ENCODE measurements at regions not wholly inside any gene's neighbourhood (a gene's known extent, or its start where the extent isn't known, plus 50 kb on each side); places are given as distances from the start of the nearest gene placed in this dataset.

- ChIA-PET CTCF (no interaction called here), POLR2A (no interaction called here)
- H3K4me3 ChIP-seq (ENCODE audit: low read depth, low read length) = no peak overlapping the region
- TF ChIP-seq CTCF (IDR thresholded peaks at IDR 0.05; ENCODE audit: insufficient read depth, low read length, missing control alignments) = no peak
- DNase-seq (ENCODE audit: low read depth, low spot score) = no peak
Measured at GRCh38 chr1:209213989-209214388, 369.5 kb upstream of the CAMK1G start.

GRCh38 chr1:209215826-209216225 lies 367.7 kb upstream of the CAMK1G start:
- CTCF ChIA-PET = interaction anchor here (2.0 to 2.9 kb wide), 3 partner anchors 9 to 33 kb away, joined by 5 to 19 read pairs (median 9); no protein-coding TSS in a partner anchor
- H3K4me3 ChIP-seq (ENCODE audit: low read depth, low read length) = no peak overlapping the region
- no peak for TF ChIP-seq CTCF (IDR thresholded peaks at IDR 0.05; ENCODE audit: insufficient read depth, low read length, missing control alignments)
- DNase-seq (ENCODE audit: low read depth, low spot score) = no peak
- POLR2A ChIA-PET = no interaction called here

GRCh38 chr1:209218113-209218512 lies 365.4 kb upstream of the CAMK1G start:
- no peak for DNase-seq (ENCODE audit: low read depth, low spot score)
- TF ChIP-seq CTCF (IDR thresholded peaks at IDR 0.05; ENCODE audit: insufficient read depth, low read length, missing control alignments) = no peak
- H3K4me3 ChIP-seq (ENCODE audit: low read depth, low read length) = no peak overlapping the region
- CTCF ChIA-PET = interaction anchor here (1.5 to 2.9 kb wide), 2 partner anchors 11 to 15 kb away, joined by 6 to 19 read pairs; no protein-coding TSS in a partner anchor
- POLR2A ChIA-PET = no interaction called here

GRCh38 chr1:209218981-209219380 lies 364.5 kb upstream of the CAMK1G start:
- DNase-seq (ENCODE audit: low read depth, low spot score) = no peak
- H3K4me3 ChIP-seq (ENCODE audit: low read depth, low read length) = no peak overlapping the region
- TF ChIP-seq CTCF (IDR thresholded peaks at IDR 0.05; ENCODE audit: insufficient read depth, low read length, missing control alignments) = no peak
- ChIA-PET POLR2A (no interaction called here), CTCF (interaction anchor here (1.4 kb wide), 1 partner anchor 11 kb away, joined by 3 read pairs; no protein-coding TSS in a partner anchor)

- CTCF ChIA-PET = interaction anchor here (0.7 to 1.4 kb wide), 3 partner anchors 10 to 28 kb away, joined by 3 to 4 read pairs (median 3); no protein-coding TSS in a partner anchor
- TF ChIP-seq CTCF (IDR thresholded peaks at IDR 0.05; ENCODE audit: insufficient read depth, low read length, missing control alignments) = no peak
- POLR2A ChIA-PET = no interaction called here
Measured at GRCh38 chr1:209219791-209220524, 363.6 kb upstream of the CAMK1G start.

GRCh38 chr1:209222826-209223225 lies 360.7 kb upstream of the CAMK1G start:
- DNase-seq (ENCODE audit: low read depth, low spot score) = no peak
- H3K4me3 ChIP-seq (ENCODE audit: low read depth, low read length) = no peak overlapping the region
- no peak for TF ChIP-seq CTCF (IDR thresholded peaks at IDR 0.05; ENCODE audit: insufficient read depth, low read length, missing control alignments)
- CTCF ChIA-PET = interaction anchor here (1.3 kb wide), 2 partner anchors 15 to 24 kb away, joined by 3 to 4 read pairs; no protein-coding TSS in a partner anchor
- POLR2A ChIA-PET = no interaction called here

More at GRCh38 chr1:209219791-209220524, 363.6 kb upstream of the CAMK1G start:
- no peak for DNase-seq (ENCODE audit: low read depth, low spot score)
- H3K4me3 ChIP-seq (ENCODE audit: low read depth, low read length) = no peak overlapping the region

All from AG04449 (cell line).